IMR-90 (cell line): ENCODE measurements at regions not wholly inside any gene's neighbourhood (a gene's known extent, or its start where the extent isn't known, plus 50 kb on each side); places are given as distances from the start of the nearest gene placed in this dataset.

Experiments
- ATAC-seq: fragments of 200-7000 bp; cut with Tn5 transposase; 2 replicates; pipeline ENCODE4 v1.9.1; 2020; ENCODE audit warnings: low read depth, mild to moderate bottlenecking, moderate library complexity
- BruUV-seq: library from RNA; stranded (reverse); fragments of 400-500 nt; replicated peaks from 2 replicates; lab custom pipeline; 2021; lab: Mats Ljungman, UMichigan
- CTCF ChIA-PET: fragments of 300-600 bp; formaldehyde crosslinking; extraction: SDS; loops from one replicate; lab custom pipeline; 2021; ENCODE audit warnings: antibody characterized with exemption; lab: Yijun Ruan, JAX
- POLR2A ChIA-PET: fragments of 300-600 bp; sonication (Branson Sonifier 250); formaldehyde crosslinking; loops from one replicate; lab custom pipeline; 2022; ENCODE audit warnings: antibody characterized with exemption; ENCODE audit not compliant: unreplicated experiment; lab: Charles Lee
- DNase-seq: peaks from one replicate; pipeline ENCODE4 v3.0.0; 2013
- H2AFZ ChIP-seq: replicated peaks from 2 replicates; pipeline ENCODE3; 2013; ENCODE audit warnings: low read length, mild to moderate bottlenecking; ENCODE audit not compliant: poor library complexity
- H2AK5ac ChIP-seq: 2 replicates; pipeline ENCODE4 v1.6.1; 2013; ENCODE audit warnings: low read depth, low read length, inconsistent platforms
- H2AK9ac ChIP-seq: replicated peaks from 2 replicates; pipeline ENCODE3; 2013; ENCODE audit warnings: mild to moderate bottlenecking, low read depth, low read length, moderate library complexity; ENCODE audit not compliant: poor library complexity
- H2BK120ac ChIP-seq: 2 replicates; pipeline ENCODE4 v1.6.1; 2013; ENCODE audit warnings: low read depth, low read length, inconsistent platforms
- H2BK15ac ChIP-seq: 3 replicates; pipeline ENCODE4 v1.6.1; 2013; ENCODE audit warnings: low read depth, low read length, inconsistent platforms
- H2BK20ac ChIP-seq: 2 replicates; pipeline ENCODE4 v1.6.1; 2013; ENCODE audit warnings: low read depth, mild to moderate bottlenecking, inconsistent platforms, low read length, moderate library complexity
- H2BK5ac ChIP-seq: 2 replicates; pipeline ENCODE4 v1.6.1; 2013; ENCODE audit warnings: mild to moderate bottlenecking, low read depth, low read length, inconsistent platforms; ENCODE audit not compliant: poor library complexity, severe bottlenecking
- H3K14ac ChIP-seq: replicated peaks from 2 replicates; pipeline ENCODE4 v1.6.1; 2013; ENCODE audit warnings: low read depth, low read length, inconsistent platforms
- H3K18ac ChIP-seq: 2 replicates; pipeline ENCODE4 v1.6.1; 2013; ENCODE audit warnings: low read depth, low read length, control low read depth
- H3K23ac ChIP-seq: 2 replicates; pipeline ENCODE4 v1.6.1; 2013; ENCODE audit warnings: low read depth, low read length, inconsistent platforms
- H3K27ac ChIP-seq: 2 replicates; pipeline ENCODE4 v1.5.1; 2013; ENCODE audit warnings: mild to moderate bottlenecking, control low read depth, low read length; ENCODE audit not compliant: insufficient read depth
- H3K27me3 ChIP-seq: 2 replicates; pipeline ENCODE4 v1.6.1; 2013; ENCODE audit warnings: low read length; ENCODE audit not compliant: control insufficient read depth, insufficient read depth
- H3K36me3 ChIP-seq: 2 replicates; pipeline ENCODE4 v1.6.1; 2013; ENCODE audit warnings: low read length, mixed read lengths; ENCODE audit not compliant: control insufficient read depth, insufficient read depth
- H3K4ac ChIP-seq: 2 replicates; pipeline ENCODE4 v1.6.1; 2013; ENCODE audit warnings: low read depth, low read length, inconsistent platforms
- H3K4me1 ChIP-seq: 2 replicates; pipeline ENCODE4 v1.6.1; 2013; ENCODE audit warnings: low read length, mixed read lengths; ENCODE audit not compliant: control insufficient read depth, insufficient read depth
- H3K4me2 ChIP-seq: 2 replicates; pipeline ENCODE4 v1.6.1; 2013; ENCODE audit warnings: low read depth, mild to moderate bottlenecking, control low read depth, low read length, moderate library complexity
- H3K4me3 ChIP-seq: 2 replicates; pipeline ENCODE4 v1.5.1; 2013; ENCODE audit warnings: low read depth, mild to moderate bottlenecking, control low read depth, low read length, moderate library complexity; ENCODE audit not compliant: insufficient read depth
- H3K56ac ChIP-seq: 2 replicates; pipeline ENCODE4 v1.6.1; 2013; ENCODE audit warnings: low read length, inconsistent platforms; ENCODE audit not compliant: insufficient read depth; ENCODE audit errors: extremely low read depth
- H3K79me1 ChIP-seq, 2 experiments: 2 replicates each; pipeline ENCODE4 v1.6.1; 2013; ENCODE audit warnings: low read length in 2 of 2, inconsistent platforms in 1 of 2, low read depth in 1 of 2
- H3K9ac ChIP-seq: 2 replicates; pipeline ENCODE4 v1.6.1; 2013; ENCODE audit warnings: low read depth, low read length, control low read depth
- H3K9me1 ChIP-seq: 2 replicates; pipeline ENCODE4 v1.6.1; 2013; ENCODE audit warnings: low read length, inconsistent platforms; ENCODE audit not compliant: insufficient read depth
- H3K9me3 ChIP-seq: 2 replicates; pipeline ENCODE4 v1.6.1; 2013; ENCODE audit warnings: low read length; ENCODE audit not compliant: control insufficient read depth, insufficient read depth
- H4K20me1 ChIP-seq: 2 replicates; pipeline ENCODE4 v1.6.1; 2013; ENCODE audit warnings: low read length, inconsistent platforms; ENCODE audit not compliant: insufficient read depth
- H4K5ac ChIP-seq: 2 replicates; pipeline ENCODE4 v1.6.1; 2013; ENCODE audit warnings: mild to moderate bottlenecking, low read depth, low read length, control low read depth
- H4K8ac ChIP-seq, 2 experiments: 2 replicates each; pipeline ENCODE4 v1.6.1; 2013; ENCODE audit warnings: low read depth in 2 of 2, low read length in 2 of 2, control low read depth in 1 of 2, inconsistent platforms in 1 of 2
- H4K91ac ChIP-seq: 2 replicates; pipeline ENCODE4 v1.6.1; 2013; ENCODE audit warnings: low read depth, low read length, inconsistent platforms; ENCODE audit not compliant: insufficient read depth
- BHLHE40 ChIP-seq: fragments of 150-350 bp; IDR thresholded peaks from 2 replicates; pipeline ENCODE4 v1.6.1; 2016; ENCODE audit warnings: mild to moderate bottlenecking, low read depth, low read length
- CEBPB ChIP-seq: IDR thresholded peaks from 2 replicates; pipeline ENCODE4 v1.6.1; 2012; ENCODE audit warnings: low read depth, low read length, improper control_type of control experiment
- CHD1 ChIP-seq: IDR thresholded peaks from 2 replicates; pipeline ENCODE4 v1.6.1; 2012; ENCODE audit warnings: low read depth, low read length, improper control_type of control experiment
- CTCF ChIP-seq: conservative IDR thresholded peaks from 2 replicates; pipeline ENCODE4 v1.5.1; 2012; ENCODE audit warnings: mild to moderate bottlenecking, low read depth, low read length, improper control_type of control experiment
- ELK1 ChIP-seq: fragments of 150-350 bp; IDR thresholded peaks from 2 replicates; pipeline ENCODE4 v1.6.1; 2016; ENCODE audit warnings: low read depth, mild to moderate bottlenecking, low read length, moderate library complexity, borderline replicate concordance
- FOS ChIP-seq: fragments of 150-350 bp; IDR thresholded peaks from 2 replicates; pipeline ENCODE4 v1.6.1; 2016; ENCODE audit warnings: low read depth, low read length
- MAFK ChIP-seq: IDR thresholded peaks from 2 replicates; pipeline ENCODE4 v1.6.1; 2012; ENCODE audit warnings: low read depth, low read length, improper control_type of control experiment
- MAZ ChIP-seq: IDR thresholded peaks from 2 replicates; pipeline ENCODE4 v1.6.1; 2012; ENCODE audit warnings: low read depth, mild to moderate bottlenecking, low read length, improper control_type of control experiment, moderate library complexity, borderline replicate concordance
- MXI1 ChIP-seq: IDR thresholded peaks from 2 replicates; pipeline ENCODE4 v1.6.1; 2012; ENCODE audit warnings: low read depth, mild to moderate bottlenecking, low read length, moderate library complexity, borderline replicate concordance
- NFE2L2 ChIP-seq: fragments of 150-350 bp; IDR thresholded peaks from 2 replicates; pipeline ENCODE4 v1.6.1; 2016; ENCODE audit warnings: low read depth, mild to moderate bottlenecking, low read length
- POLR2A ChIP-seq: IDR thresholded peaks from 2 replicates; pipeline ENCODE4 v1.6.1; 2012; ENCODE audit warnings: mild to moderate bottlenecking, low read depth, low read length
- RAD21 ChIP-seq: IDR thresholded peaks from 2 replicates; pipeline ENCODE4 v1.6.1; 2012; ENCODE audit warnings: low read length, improper control_type of control experiment
- RCOR1 ChIP-seq: IDR thresholded peaks from 2 replicates; pipeline ENCODE4 v1.6.1; 2012; ENCODE audit warnings: mild to moderate bottlenecking, low read length, improper control_type of control experiment; ENCODE audit not compliant: insufficient replicate concordance
- RFX5 ChIP-seq: IDR thresholded peaks from 2 replicates; pipeline ENCODE4 v1.8.0; 2012; ENCODE audit warnings: low read depth, mild to moderate bottlenecking, low read length, moderate library complexity
- SMC3 ChIP-seq: fragments of 150-350 bp; IDR thresholded peaks from 2 replicates; pipeline ENCODE4 v1.6.1; 2016; ENCODE audit warnings: low read depth, mild to moderate bottlenecking, antibody characterized with exemption, low read length, moderate library complexity
- USF2 ChIP-seq: fragments of 150-350 bp; IDR thresholded peaks from 2 replicates; pipeline ENCODE4 v1.6.1; 2017; ENCODE audit warnings: mild to moderate bottlenecking, antibody characterized with exemption, low read length, low read depth
- WGBS, 2 experiments: methylation state at CpG; one replicate each; pipeline versions ENCODE4 v1.1.5 to v1.1.7; 2013; ENCODE audit warnings: missing lambda C conversion rate in 2 of 2; ENCODE audit not compliant: insufficient read length in 1 of 2; ENCODE audit errors: extremely low coverage in 2 of 2; 5-methylcytosine and 5-hydroxymethylcytosine counted together
- dilution Hi-C: fragments of 300-500 bp; cut with HindIII; formaldehyde crosslinking; loops from one replicate; pipeline ENCODE4 v1.14.3; 2018; ENCODE audit warnings: low sequenced_read_pairs; ENCODE audit not compliant: unreplicated experiment
- in situ Hi-C: fragments of 300-500 bp; cut with MboI; formaldehyde crosslinking; loops from 3 replicates; pipeline ENCODE4 v1.14.3; 2019; ENCODE audit warnings: low sequenced_read_pairs, inconsistent platforms, mixed read lengths
- intact Hi-C: fragments of 100-400 bp; cut with micrococcal nuclease; formaldehyde crosslinking; loops from 2 replicates; pipeline ENCODE4 v1.10.0; 2022

GRCh38 chr10:64271508-64271907 is 750.3 kb downstream of the REEP3 start:
- no peak for TF ChIP-seq MAFK
- TF ChIP-seq RFX5: no peak
- TF ChIP-seq MXI1: no peak
- no peak for TF ChIP-seq CEBPB
- TF ChIP-seq CHD1: no peak
- TF ChIP-seq SMC3: no peak
- TF ChIP-seq MAZ: no peak
- no peak for TF ChIP-seq ELK1
- TF ChIP-seq RAD21: no peak
- TF ChIP-seq NFE2L2: no peak
- no peak for TF ChIP-seq USF2
- no peak for TF ChIP-seq CTCF
- no peak for TF ChIP-seq RCOR1
- TF ChIP-seq POLR2A: no peak
- no peak for TF ChIP-seq BHLHE40
- no peak for TF ChIP-seq FOS
- ATAC-seq (no peak), DNase-seq (no peak)
- Histone ChIP-seq H2BK15ac (no peak overlapping the region), H3K79me1 (no peaks in the 10 kb centered on the region), H3K56ac (no peak overlapping the region), H2AK5ac (no peak overlapping the region), H3K4ac (no peak overlapping the region), H2AFZ (no peak overlapping the region), H3K4me2 (no peak overlapping the region), H4K91ac (no peak overlapping the region), H2BK5ac (no peak overlapping the region), H3K23ac (no peak overlapping the region), H3K9me3 (no peaks in the 10 kb centered on the region), H2AK9ac (no peak overlapping the region), H3K9ac (no peak overlapping the region), H2BK120ac (no peak overlapping the region), H3K14ac (no peak overlapping the region), H2BK20ac (no peak overlapping the region), H3K4me1 (no peaks in the 10 kb centered on the region), H3K18ac (no peak overlapping the region), H3K36me3 (no peaks in the 10 kb centered on the region), H3K27ac (no peak overlapping the region), H4K5ac (no peak overlapping the region), H3K27me3 (no peaks in the 10 kb centered on the region), H4K20me1 (no peaks in the 10 kb centered on the region), H4K8ac (no peak overlapping the region), H3K9me1 (no peaks in the 10 kb centered on the region), H3K4me3 (no peak overlapping the region)
- no TSS peak for BruUV-seq
- in situ Hi-C loops (no loop called here), intact Hi-C loops (no loop called here), dilution Hi-C loops (no loop called here)
- POLR2A ChIA-PET: no interaction called here
- WGBS, 2 experiments: 54% methylated on average over 2 of the region's 3 CpGs; no CpG with 5 or more reads in 1 of the 2 experiments
- CTCF ChIA-PET: no interaction called here
